ENCODE measurements at regions not wholly inside any gene's neighbourhood (a gene's known extent, or its start where the extent isn't known, plus 50 kb on each side); places are given as distances from the start of the nearest gene placed in this dataset.

- TF ChIP-seq POLR2A (IDR thresholded peaks at IDR 0.05) (no peak), CTCF (IDR thresholded peaks at IDR 0.05) (no peak), POLR2AphosphoS5 (IDR thresholded peaks at IDR 0.05) (no peak)
Measured at GRCh38 chr4:62917649-62918048, 1491.6 kb downstream of the TECRL start.
